Ectodermal cell (in vitro differentiated cells): ENCODE measurements at regions not wholly inside any gene's neighbourhood (a gene's known extent, or its start where the extent isn't known, plus 50 kb on each side); places are given as distances from the start of the nearest gene placed in this dataset.
"Not testable (repeated sequence)": the region's sequence is repeated elsewhere in the genome, so short reads cannot be mapped to it uniquely, and the experiment has no call there.

ENCODE experiments used
- H3K27ac ChIP-seq: 2 replicates; pipeline ENCODE4 v1.7.0; 2013; ENCODE audit warnings: mild to moderate bottlenecking, low read depth, low read length; ENCODE audit not compliant: insufficient read depth, poor library complexity, severe bottlenecking
- H3K27me3 ChIP-seq: 2 replicates; pipeline ENCODE4 v1.7.0; 2013; ENCODE audit warnings: mild to moderate bottlenecking, low read length; ENCODE audit not compliant: insufficient read depth, control insufficient read depth, poor library complexity, severe bottlenecking
- H3K36me3 ChIP-seq: one replicate; pipeline ENCODE4 v1.7.0; 2013; ENCODE audit warnings: low read length; ENCODE audit not compliant: control insufficient read depth, insufficient read depth
- H3K4me1 ChIP-seq: one replicate; pipeline ENCODE4 v1.7.0; 2013; ENCODE audit warnings: low read length; ENCODE audit not compliant: control insufficient read depth, insufficient read depth
- H3K4me3 ChIP-seq: 2 replicates; pipeline ENCODE4 v1.7.0; 2013; ENCODE audit warnings: low read depth, low read length, control low read depth; ENCODE audit not compliant: insufficient read depth
- H3K9me3 ChIP-seq: 2 replicates; pipeline ENCODE4 v1.7.0; 2013; ENCODE audit warnings: mild to moderate bottlenecking, low read length, moderate library complexity; ENCODE audit not compliant: control insufficient read depth
- WGBS, 2 experiments: methylation state at CpG; one replicate each; pipeline ENCODE4 v1.1.7; 2013; ENCODE audit warnings: missing lambda C conversion rate in 2 of 2; 5-methylcytosine and 5-hydroxymethylcytosine counted together

- no peaks in the 10 kb centered on the region for H3K27me3 ChIP-seq
- 84 to 90% methylated on average over 5 of the region's 6 CpGs for WGBS, 2 experiments
These were observed 269.1 kb downstream of the VRK1 start for GRCh38 chr14:97066068-97066899.

GRCh38 chr14:97068293-97068692 is 271.1 kb downstream of the VRK1 start:
- H3K9me3 ChIP-seq, H3K4me3 ChIP-seq, H3K27ac ChIP-seq, H3K4me1 ChIP-seq, H3K27me3 ChIP-seq, H3K36me3 ChIP-seq: not testable (repeated sequence)
- WGBS, 2 experiments = 93 to 97% methylated on average over 1 of the region's 1 CpG

More at GRCh38 chr14:97066068-97066899, 269.1 kb downstream of the VRK1 start:
- H3K36me3 ChIP-seq = no peaks in the 10 kb centered on the region
- no peak overlapping the region for H3K27ac ChIP-seq
- no peak overlapping the region for H3K4me3 ChIP-seq
- H3K4me1 ChIP-seq = no peaks in the 10 kb centered on the region
- H3K9me3 ChIP-seq = no peaks in the 10 kb centered on the region

GRCh38 chr14:97070259-97070658 is 273.1 kb downstream of the VRK1 start:
- H3K4me1 ChIP-seq = peaks cover 7% of the 10 kb centered on the region
- no peak overlapping the region for H3K4me3 ChIP-seq
- no peaks in the 10 kb centered on the region for H3K9me3 ChIP-seq
- 95 to 98% methylated on average over 4 to 6 of the region's 6 CpGs for WGBS, 2 experiments
- no peaks in the 10 kb centered on the region for H3K27me3 ChIP-seq
- no peak overlapping the region for H3K27ac ChIP-seq
- no peaks in the 10 kb centered on the region for H3K36me3 ChIP-seq

GRCh38 chr14:97071177-97071576 is 274.0 kb downstream of the VRK1 start:
- Histone ChIP-seq H3K4me3 (no peak overlapping the region), H3K36me3 (no peaks in the 10 kb centered on the region), H3K9me3 (no peaks in the 10 kb centered on the region), H3K27me3 (no peaks in the 10 kb centered on the region), H3K4me1 (peaks cover 7% of the 10 kb centered on the region), H3K27ac (no peak overlapping the region)
- 82 to 85% methylated on average over 8 of the region's 8 CpGs for WGBS, 2 experiments

- Histone ChIP-seq H3K27me3 (no peaks in the 10 kb centered on the region), H3K4me1 (peaks cover 15% of the 10 kb centered on the region), H3K27ac (no peak overlapping the region), H3K4me3 (no peak overlapping the region), H3K9me3 (no peaks in the 10 kb centered on the region), H3K36me3 (no peaks in the 10 kb centered on the region)
- WGBS, 2 experiments = 98 to 99% methylated on average over 5 of the region's 5 CpGs
These were observed 276.4 kb downstream of the VRK1 start for GRCh38 chr14:97073622-97074021.

GRCh38 chr14:97074456-97074855 is 277.3 kb downstream of the VRK1 start:
- H3K4me1 ChIP-seq = peaks cover 15% of the 10 kb centered on the region
- no peak overlapping the region for H3K27ac ChIP-seq
- H3K36me3 ChIP-seq = no peaks in the 10 kb centered on the region
- 92 to 93% methylated on average over 6 of the region's 6 CpGs for WGBS, 2 experiments
- H3K9me3 ChIP-seq = no peaks in the 10 kb centered on the region
- H3K4me3 ChIP-seq = no peak overlapping the region
- no peaks in the 10 kb centered on the region for H3K27me3 ChIP-seq

- Histone ChIP-seq H3K27me3 (no peaks in the 10 kb centered on the region), H3K4me1 (peaks cover 15% of the 10 kb centered on the region), H3K36me3 (no peaks in the 10 kb centered on the region), H3K4me3 (no peak overlapping the region), H3K27ac (no peak overlapping the region), H3K9me3 (no peaks in the 10 kb centered on the region)
- WGBS, 2 experiments = 91 to 96% methylated on average over 3 to 6 of the region's 6 CpGs
These were observed 277.7 kb downstream of the VRK1 start for GRCh38 chr14:97074856-97075255.

- Histone ChIP-seq H3K4me1 (peaks cover 8% of the 10 kb centered on the region), H3K27me3 (no peaks in the 10 kb centered on the region), H3K9me3 (no peaks in the 10 kb centered on the region), H3K36me3 (no peaks in the 10 kb centered on the region), H3K4me3 (no peak overlapping the region), H3K27ac (no peak overlapping the region)
- 80 to 84% methylated on average over 8 of the region's 8 CpGs for WGBS, 2 experiments
These were observed 280.1 kb downstream of the VRK1 start for GRCh38 chr14:97077253-97077653.

GRCh38 chr14:97077687-97078086 is 280.5 kb downstream of the VRK1 start:
- Histone ChIP-seq H3K4me1 (peaks cover 8% of the 10 kb centered on the region), H3K27ac (no peak overlapping the region), H3K27me3 (no peaks in the 10 kb centered on the region), H3K4me3 (no peak overlapping the region), H3K36me3 (no peaks in the 10 kb centered on the region), H3K9me3 (no peaks in the 10 kb centered on the region)
- WGBS, 2 experiments = 96 to 97% methylated on average over 4 of the region's 4 CpGs

- Histone ChIP-seq H3K27me3 (no peaks in the 10 kb centered on the region), H3K4me1 (peaks cover 8% of the 10 kb centered on the region), H3K9me3 (no peaks in the 10 kb centered on the region), H3K27ac (no peak overlapping the region), H3K4me3 (no peak overlapping the region), H3K36me3 (no peaks in the 10 kb centered on the region)
- 93% methylated on average over 2 of the region's 2 CpGs for WGBS, 2 experiments
These were observed 283.8 kb downstream of the VRK1 start for GRCh38 chr14:97080991-97081390.
